Gastroesophageal sphincter (tissue), 3 donors: ENCODE measurements at regions not wholly inside any gene's neighbourhood (a gene's known extent, or its start where the extent isn't known, plus 50 kb on each side); places are given as distances from the start of the nearest gene placed in this dataset.

Experiments used
- EP300 ChIP-seq: sonication (generic); formaldehyde crosslinking; IDR thresholded peaks from one replicate; pipeline ENCODE4 v1.6.1; 2017; ENCODE audit warnings: antibody characterized with exemption, mild to moderate bottlenecking
- POLR2AphosphoS5 ChIP-seq: sonication (generic); formaldehyde crosslinking; IDR thresholded peaks from one replicate; pipeline ENCODE4 v1.6.1; 2017; ENCODE audit warnings: antibody characterized with exemption
- TF ChIP-seq, protein P1 (sequence below), 4 experiments: fragments of 200-600 bp in 2 of 4; fragments of 450-650 bp in 2 of 4; sonication (generic) in 1 of 4; IDR thresholded peaks; one replicate each; pipeline ENCODE4 v1.5.1; 2017 to 2019; ENCODE audit warnings: antibody characterized with exemption in 4 of 4, mild to moderate bottlenecking in 2 of 4, moderate library complexity in 2 of 4

GRCh38 chr12:126106706-126107105, 1041.5 kb downstream of the AACS start:
- TF ChIP-seq, protein P1, sequence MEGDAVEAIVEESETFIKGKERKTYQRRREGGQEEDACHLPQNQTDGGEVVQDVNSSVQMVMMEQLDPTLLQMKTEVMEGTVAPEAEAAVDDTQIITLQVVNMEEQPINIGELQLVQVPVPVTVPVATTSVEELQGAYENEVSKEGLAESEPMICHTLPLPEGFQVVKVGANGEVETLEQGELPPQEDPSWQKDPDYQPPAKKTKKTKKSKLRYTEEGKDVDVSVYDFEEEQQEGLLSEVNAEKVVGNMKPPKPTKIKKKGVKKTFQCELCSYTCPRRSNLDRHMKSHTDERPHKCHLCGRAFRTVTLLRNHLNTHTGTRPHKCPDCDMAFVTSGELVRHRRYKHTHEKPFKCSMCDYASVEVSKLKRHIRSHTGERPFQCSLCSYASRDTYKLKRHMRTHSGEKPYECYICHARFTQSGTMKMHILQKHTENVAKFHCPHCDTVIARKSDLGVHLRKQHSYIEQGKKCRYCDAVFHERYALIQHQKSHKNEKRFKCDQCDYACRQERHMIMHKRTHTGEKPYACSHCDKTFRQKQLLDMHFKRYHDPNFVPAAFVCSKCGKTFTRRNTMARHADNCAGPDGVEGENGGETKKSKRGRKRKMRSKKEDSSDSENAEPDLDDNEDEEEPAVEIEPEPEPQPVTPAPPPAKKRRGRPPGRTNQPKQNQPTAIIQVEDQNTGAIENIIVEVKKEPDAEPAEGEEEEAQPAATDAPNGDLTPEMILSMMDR (IDR thresholded peaks at IDR 0.05): no peak
- no peak for TF ChIP-seq EP300
- no peak for TF ChIP-seq POLR2AphosphoS5
